ENCODE measurements at regions not wholly inside any gene's neighbourhood (a gene's known extent, or its start where the extent isn't known, plus 50 kb on each side); places are given as distances from the start of the nearest gene placed in this dataset.

GRCh38 chr9:108125625-108126024 is 636.1 kb upstream of the KLF4 start:
- TF ChIP-seq, protein P1, sequence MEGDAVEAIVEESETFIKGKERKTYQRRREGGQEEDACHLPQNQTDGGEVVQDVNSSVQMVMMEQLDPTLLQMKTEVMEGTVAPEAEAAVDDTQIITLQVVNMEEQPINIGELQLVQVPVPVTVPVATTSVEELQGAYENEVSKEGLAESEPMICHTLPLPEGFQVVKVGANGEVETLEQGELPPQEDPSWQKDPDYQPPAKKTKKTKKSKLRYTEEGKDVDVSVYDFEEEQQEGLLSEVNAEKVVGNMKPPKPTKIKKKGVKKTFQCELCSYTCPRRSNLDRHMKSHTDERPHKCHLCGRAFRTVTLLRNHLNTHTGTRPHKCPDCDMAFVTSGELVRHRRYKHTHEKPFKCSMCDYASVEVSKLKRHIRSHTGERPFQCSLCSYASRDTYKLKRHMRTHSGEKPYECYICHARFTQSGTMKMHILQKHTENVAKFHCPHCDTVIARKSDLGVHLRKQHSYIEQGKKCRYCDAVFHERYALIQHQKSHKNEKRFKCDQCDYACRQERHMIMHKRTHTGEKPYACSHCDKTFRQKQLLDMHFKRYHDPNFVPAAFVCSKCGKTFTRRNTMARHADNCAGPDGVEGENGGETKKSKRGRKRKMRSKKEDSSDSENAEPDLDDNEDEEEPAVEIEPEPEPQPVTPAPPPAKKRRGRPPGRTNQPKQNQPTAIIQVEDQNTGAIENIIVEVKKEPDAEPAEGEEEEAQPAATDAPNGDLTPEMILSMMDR (IDR thresholded peaks at IDR 0.05; ENCODE audit: insufficient read depth, low read length, missing control alignments), result peak; percentile 4
- CTCF ChIA-PET, result no interaction called here
- POLR2A ChIA-PET, result no interaction called here
- no peak overlapping the region for H3K4me3 ChIP-seq (ENCODE audit: low read depth, low read length)
- DNase-seq (ENCODE audit: low read depth, low spot score), result no peak

GRCh38 chr9:108119530-108120113 is 630.1 kb upstream of the KLF4 start:
- DNase-seq (ENCODE audit: low read depth, low spot score), result no peak
- POLR2A ChIA-PET, result no interaction called here
- H3K4me3 ChIP-seq (ENCODE audit: low read depth, low read length), result no peak overlapping the region
- TF ChIP-seq, protein P1 (IDR thresholded peaks at IDR 0.05; ENCODE audit: insufficient read depth, low read length, missing control alignments), result no peak
- CTCF ChIA-PET, result no interaction called here

- DNase-seq (ENCODE audit: low read depth, low spot score), result no peak
- ChIA-PET CTCF (no interaction called here), POLR2A (no interaction called here)
- TF ChIP-seq, protein P1 (IDR thresholded peaks at IDR 0.05; ENCODE audit: insufficient read depth, low read length, missing control alignments), result no peak
- H3K4me3 ChIP-seq (ENCODE audit: low read depth, low read length), result no peak overlapping the region
Observed at GRCh38 chr9:108117795-108118194, 628.2 kb upstream of the KLF4 start.

- POLR2A ChIA-PET, result no interaction called here
- no peak for DNase-seq (ENCODE audit: low read depth, low spot score)
- TF ChIP-seq, protein P1 (IDR thresholded peaks at IDR 0.05; ENCODE audit: insufficient read depth, low read length, missing control alignments), result no peak
- H3K4me3 ChIP-seq (ENCODE audit: low read depth, low read length), result no peak overlapping the region
- CTCF ChIA-PET, result no interaction called here
Observed at GRCh38 chr9:108117306-108117705, 627.7 kb upstream of the KLF4 start.

- no peak overlapping the region for H3K4me3 ChIP-seq (ENCODE audit: low read depth, low read length)
- TF ChIP-seq, protein P1 (IDR thresholded peaks at IDR 0.05; ENCODE audit: insufficient read depth, low read length, missing control alignments), result no peak
- DNase-seq (ENCODE audit: low read depth, low spot score), result no peak
- CTCF ChIA-PET, result interaction anchor here (1.0 kb wide), 1 partner anchor 47 kb away, joined by 3 read pairs; no protein-coding TSS in a partner anchor
- POLR2A ChIA-PET, result no interaction called here
Observed at GRCh38 chr9:108113596-108113995, 624.0 kb upstream of the KLF4 start.

DNA sequence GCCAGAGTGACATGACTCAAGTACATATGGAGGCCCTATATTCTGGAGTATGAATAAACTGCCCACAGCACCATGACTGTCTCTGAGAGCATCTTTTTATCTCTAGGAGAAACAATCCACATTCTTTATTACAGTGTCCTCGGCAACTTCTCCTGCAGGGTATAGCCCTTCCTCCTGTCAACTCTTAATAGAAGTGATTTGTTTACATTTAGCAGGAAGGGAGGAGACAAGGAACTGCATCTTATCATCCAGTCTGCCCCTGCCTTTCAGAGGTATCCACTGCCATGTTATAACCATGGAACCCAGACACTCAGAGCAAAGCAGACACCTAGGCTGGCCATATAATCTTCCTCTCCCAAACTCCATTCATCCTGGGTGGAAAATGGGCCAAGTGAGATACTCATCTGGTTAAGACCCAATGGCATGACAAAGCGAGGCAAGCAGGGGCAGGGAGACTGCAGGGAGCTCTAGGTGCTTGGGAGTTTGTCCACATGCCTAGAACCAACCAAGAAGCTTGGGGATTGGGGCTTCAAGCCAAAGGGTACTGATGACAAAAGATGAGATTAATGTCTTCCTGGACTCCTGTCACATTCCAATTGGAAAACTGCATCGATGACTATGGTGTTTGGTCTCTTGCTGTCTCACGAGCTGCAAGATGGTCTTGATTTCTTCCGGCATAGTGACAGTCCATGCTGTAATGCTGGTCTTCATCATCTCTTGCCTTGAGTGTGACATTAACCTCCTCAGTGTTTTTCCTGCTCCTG is 620.5 kb upstream of the KLF4 start:
- DNase-seq (ENCODE audit: low read depth, low spot score), result no peak
- H3K4me3 ChIP-seq (ENCODE audit: low read depth, low read length), result no peak overlapping the region
- ChIA-PET POLR2A (no interaction called here), CTCF (no interaction called here)
- TF ChIP-seq, protein P1 (IDR thresholded peaks at IDR 0.05; ENCODE audit: insufficient read depth, low read length, missing control alignments), result no peak
